HepG2 (cell line): ENCODE measurements at regions not wholly inside any gene's neighbourhood (a gene's known extent, or its start where the extent isn't known, plus 50 kb on each side); places are given as distances from the start of the nearest gene placed in this dataset.

Experiments used
- ATAC-seq: fragments of 200-7000 bp; cut with Tn5 transposase; 3 replicates; pipeline ENCODE4 v1.9.1; 2020; ENCODE audit warnings: mild to moderate bottlenecking, moderate library complexity
- BruUV-seq: library from RNA; stranded (reverse); fragments of 400-500 nt; replicated peaks from 2 replicates; lab custom pipeline; 2021; lab: Mats Ljungman, UMichigan
- CTCF ChIA-PET: fragments of 300-600 bp; formaldehyde crosslinking; extraction: SDS; loops from one replicate; lab custom pipeline; 2021; ENCODE audit warnings: low total read pairs, inconsistent platforms, low intra/inter-chr PET ratio; lab: Yijun Ruan, JAX
- POLR2A ChIA-PET: fragments of 350-600 bp; sonication (Branson Sonifier 250); formaldehyde crosslinking; loops from one replicate; lab custom pipeline; 2020; ENCODE audit warnings: antibody characterized with exemption, inconsistent platforms; lab: Yijun Ruan, JAX
- DNase-seq: peaks from one replicate; pipeline ENCODE4 v3.0.0-alpha.2; 2015; ENCODE audit warnings: low spot score
- FAIRE-seq: peaks from 3 replicates; lab custom pipeline; 2011; peaks lifted over from hg19 to GRCh38; lab: Jason Lieb, UNC
- H2AFZ ChIP-seq: one replicate; pipeline ENCODE4 v1.6.1; 2011; ENCODE audit warnings: low read length, inconsistent platforms
- H3K27ac ChIP-seq: fragments of 300-600 bp; 3 replicates; pipeline ENCODE4 v1.8.0; 2011; ENCODE audit warnings: mixed run types, mild to moderate bottlenecking, mixed read lengths, low read length, inconsistent platforms; ENCODE audit not compliant: insufficient read depth; ENCODE audit errors: extremely low read length
- H3K27me3 ChIP-seq, 2 experiments: fragments of 200-600 bp in 1 of 2; 2 replicates in 1 of 2; 3 replicates in 1 of 2; pipeline versions ENCODE4 v1.6.0 to v1.8.0; 2011; ENCODE audit warnings: low read length in 2 of 2, mild to moderate bottlenecking in 2 of 2, moderate library complexity in 2 of 2, inconsistent platforms in 1 of 2; ENCODE audit not compliant: insufficient read depth in 2 of 2, control insufficient read depth in 1 of 2
- H3K36me3 ChIP-seq, 2 experiments: fragments of 200-600 bp in 1 of 2; replicated peaks in 1 of 2; 2 replicates in 1 of 2; 3 replicates in 1 of 2; pipeline versions ENCODE4 v1.5.1 to v1.8.0; 2011; ENCODE audit warnings: low read length in 2 of 2, inconsistent platforms in 1 of 2; ENCODE audit not compliant: insufficient read depth in 2 of 2, control insufficient read depth in 1 of 2
- H3K4me1 ChIP-seq: 2 replicates; pipeline ENCODE4 v1.5.1; 2012; ENCODE audit warnings: low read length, inconsistent platforms; ENCODE audit not compliant: insufficient read depth
- H3K4me2 ChIP-seq: 2 replicates; pipeline ENCODE4 v1.6.0; 2011; ENCODE audit warnings: low read depth, low read length, inconsistent platforms
- H3K4me3 ChIP-seq, 3 experiments: fragments of 200-600 bp in 1 of 3; sonication (generic), shearing (Covaris generic) in 1 of 3; replicated peaks in 1 of 3; 2 replicates each; pipeline ENCODE4 v1.5.1; 2011 to 2016; ENCODE audit warnings: low read length in 3 of 3, inconsistent platforms in 2 of 3, low read depth in 2 of 3, mild to moderate bottlenecking in 2 of 3, control low read depth in 1 of 3, mixed read lengths in 1 of 3; ENCODE audit not compliant: insufficient read depth in 1 of 3
- H3K79me2 ChIP-seq: one replicate; pipeline ENCODE4 v1.6.1; 2011; ENCODE audit warnings: low read length, inconsistent platforms; ENCODE audit not compliant: insufficient read depth
- H3K9ac ChIP-seq: 2 replicates; pipeline ENCODE4 v1.6.0; 2011; ENCODE audit warnings: mild to moderate bottlenecking, low read depth, low read length, inconsistent platforms; ENCODE audit not compliant: insufficient read depth
- H3K9me3 ChIP-seq: 2 replicates; pipeline ENCODE4 v1.5.1; 2012; ENCODE audit warnings: mild to moderate bottlenecking, low read length
- H4K20me1 ChIP-seq: 2 replicates; pipeline ENCODE4 v1.6.0; 2011; ENCODE audit warnings: inconsistent platforms, mild to moderate bottlenecking, low read length, moderate library complexity; ENCODE audit not compliant: insufficient read depth
- ADNP ChIP-seq: sonication (generic); formaldehyde crosslinking; IDR thresholded peaks from 2 replicates; pipeline ENCODE4 v1.4.0; 2020; ENCODE audit warnings: missing genetic modification reagents
- CBX1 ChIP-seq: IDR thresholded peaks from one replicate; pipeline ENCODE4 v1.6.1; 2016; ENCODE audit warnings: antibody characterized with exemption, low read depth
- NONO ChIP-seq, 2 experiments: fragments of 450-650 bp in 1 of 2; sonication (generic) in 1 of 2; formaldehyde crosslinking in 1 of 2; IDR thresholded peaks in 1 of 2; conservative IDR thresholded peaks in 1 of 2; 2 replicates each; pipeline versions ENCODE4 v1.6.1 to v1.8.0; 2017 to 2022; ENCODE audit warnings: mild to moderate bottlenecking in 1 of 2, missing genetic modification reagents in 1 of 2, moderate library complexity in 1 of 2
- TOE1 ChIP-seq: sonication (generic); formaldehyde crosslinking; IDR thresholded peaks from 2 replicates; pipeline ENCODE4 v1.4.0; 2020; ENCODE audit warnings: mild to moderate bottlenecking, missing genetic modification reagents
- ZNF205 ChIP-seq: IDR thresholded peaks from 2 replicates; pipeline ENCODE4 v1.6.1; 2018; ENCODE audit warnings: missing biosample characterization, missing genetic modification reagents
- ZNF547 ChIP-seq: sonication (generic); formaldehyde crosslinking; IDR thresholded peaks from 2 replicates; pipeline ENCODE4 v1.5.1; 2020; ENCODE audit warnings: mild to moderate bottlenecking, missing genetic modification reagents
- WGBS: methylation state at CpG from one replicate; pipeline ENCODE4 v1.1.6; 2017; ENCODE audit warnings: low lambda C conversion rate; 5-methylcytosine and 5-hydroxymethylcytosine counted together
- in situ Hi-C: cut with HindIII; loops from 2 replicates; pipeline ENCODE4 v1.10.0; 2017; ENCODE audit warnings: low pct_unique_long_range_greater_than_20kb; ENCODE audit not compliant: extremely low pct_ligation_motif_present
- intact Hi-C: fragments of 100-400 bp; cut with micrococcal nuclease; formaldehyde crosslinking; loops from one replicate; pipeline ENCODE4 v1.10.0; 2022; ENCODE audit not compliant: unreplicated experiment
- TF ChIP-seq, protein P1 (sequence below): sonication (generic); formaldehyde crosslinking; IDR thresholded peaks from 2 replicates; pipeline ENCODE4 v1.8.1; 2022; ENCODE audit warnings: mild to moderate bottlenecking, missing genetic modification reagents
- TF ChIP-seq, protein P2 (sequence below): sonication (generic); formaldehyde crosslinking; IDR thresholded peaks from 2 replicates; pipeline ENCODE4 v1.9.0; 2022; ENCODE audit warnings: missing genetic modification reagents, mild to moderate bottlenecking, borderline replicate concordance
- TF ChIP-seq, protein P3 (sequence below): IDR thresholded peaks from 2 replicates; pipeline ENCODE4 v1.6.1; 2016; ENCODE audit warnings: missing compliant biosample characterization, missing genetic modification reagents, borderline replicate concordance

DNA sequence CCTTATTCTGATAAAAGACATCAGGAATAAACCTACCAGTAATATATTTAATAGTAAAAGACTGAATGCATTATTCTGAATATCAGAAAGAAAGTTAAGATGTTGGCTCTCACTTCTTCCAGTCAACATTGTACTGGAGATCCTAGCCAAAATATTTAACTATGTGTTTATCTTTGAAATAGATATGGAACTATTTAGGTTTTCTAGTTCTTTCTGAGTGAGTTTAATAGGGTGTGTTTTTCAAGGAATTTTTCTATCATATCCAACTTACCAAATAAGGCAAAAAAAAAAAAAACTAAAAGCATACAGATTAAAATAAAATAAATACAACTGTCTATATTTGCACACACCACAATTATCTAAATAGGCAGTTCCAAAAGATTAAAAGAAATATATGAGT, 478.9 kb upstream of the LMO3 start:
- no peak for ATAC-seq
- Histone ChIP-seq H3K27ac (no peak overlapping the region), H3K27me3 (no peaks in the 10 kb centered on the region), H3K79me2 (no peaks in the 10 kb centered on the region), H3K36me3 (no peaks in the 10 kb centered on the region), H3K4me1 (no peaks in the 10 kb centered on the region), H3K9me3 (peaks cover 20% of the 10 kb centered on the region), H2AFZ (no peak overlapping the region), H3K4me2 (no peak overlapping the region), H4K20me1 (no peaks in the 10 kb centered on the region), H3K9ac (no peak overlapping the region), H3K4me3 (no peak overlapping the region)
- FAIRE-seq = no peak
- TF ChIP-seq, protein P1, sequence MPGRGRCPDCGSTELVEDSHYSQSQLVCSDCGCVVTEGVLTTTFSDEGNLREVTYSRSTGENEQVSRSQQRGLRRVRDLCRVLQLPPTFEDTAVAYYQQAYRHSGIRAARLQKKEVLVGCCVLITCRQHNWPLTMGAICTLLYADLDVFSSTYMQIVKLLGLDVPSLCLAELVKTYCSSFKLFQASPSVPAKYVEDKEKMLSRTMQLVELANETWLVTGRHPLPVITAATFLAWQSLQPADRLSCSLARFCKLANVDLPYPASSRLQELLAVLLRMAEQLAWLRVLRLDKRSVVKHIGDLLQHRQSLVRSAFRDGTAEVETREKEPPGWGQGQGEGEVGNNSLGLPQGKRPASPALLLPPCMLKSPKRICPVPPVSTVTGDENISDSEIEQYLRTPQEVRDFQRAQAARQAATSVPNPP = no peak
- TF ChIP-seq CBX1 = no peak
- TF ChIP-seq ADNP = no peak
- TF ChIP-seq NONO (IDR thresholded peaks at IDR 0.05) = no peak
- no peak for TF ChIP-seq NONO (CRISPR knock-in tag; conservative IDR thresholded peaks at IDR 0.05)
- no peak for TF ChIP-seq ZNF205 (CRISPR knock-in tag)
- no peak for DNase-seq
- CTCF ChIA-PET = no interaction called here
- in situ Hi-C loops = no loop called here
- intact Hi-C loops = no loop called here
- POLR2A ChIA-PET = no interaction called here
- BruUV-seq = no TSS peak

- Histone ChIP-seq H3K9ac (no peak overlapping the region), H3K4me1 (no peaks in the 10 kb centered on the region), H3K4me2 (no peak overlapping the region), H3K4me3 (no peak overlapping the region), H4K20me1 (no peaks in the 10 kb centered on the region), H2AFZ (no peak overlapping the region), H3K27me3 (no peaks in the 10 kb centered on the region), H3K36me3 (no peaks in the 10 kb centered on the region), H3K9me3 (peaks cover 6% of the 10 kb centered on the region; the same call in 1 of the 2 replicates), H3K27ac (no peak overlapping the region), H3K79me2 (no peaks in the 10 kb centered on the region)
- POLR2A ChIA-PET = no interaction called here
- DNase-seq (peak; percentile 1), ATAC-seq (no peak), FAIRE-seq (no peak)
- BruUV-seq = no TSS peak
- TF ChIP-seq, protein P2, sequence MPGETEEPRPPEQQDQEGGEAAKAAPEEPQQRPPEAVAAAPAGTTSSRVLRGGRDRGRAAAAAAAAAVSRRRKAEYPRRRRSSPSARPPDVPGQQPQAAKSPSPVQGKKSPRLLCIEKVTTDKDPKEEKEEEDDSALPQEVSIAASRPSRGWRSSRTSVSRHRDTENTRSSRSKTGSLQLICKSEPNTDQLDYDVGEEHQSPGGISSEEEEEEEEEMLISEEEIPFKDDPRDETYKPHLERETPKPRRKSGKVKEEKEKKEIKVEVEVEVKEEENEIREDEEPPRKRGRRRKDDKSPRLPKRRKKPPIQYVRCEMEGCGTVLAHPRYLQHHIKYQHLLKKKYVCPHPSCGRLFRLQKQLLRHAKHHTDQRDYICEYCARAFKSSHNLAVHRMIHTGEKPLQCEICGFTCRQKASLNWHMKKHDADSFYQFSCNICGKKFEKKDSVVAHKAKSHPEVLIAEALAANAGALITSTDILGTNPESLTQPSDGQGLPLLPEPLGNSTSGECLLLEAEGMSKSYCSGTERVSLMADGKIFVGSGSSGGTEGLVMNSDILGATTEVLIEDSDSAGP (CRISPR knock-in tag) = no peak
- TF ChIP-seq ZNF547 (CRISPR knock-in tag) (no peak), TOE1 (CRISPR knock-in tag) (no peak)
- TF ChIP-seq, protein P3, sequence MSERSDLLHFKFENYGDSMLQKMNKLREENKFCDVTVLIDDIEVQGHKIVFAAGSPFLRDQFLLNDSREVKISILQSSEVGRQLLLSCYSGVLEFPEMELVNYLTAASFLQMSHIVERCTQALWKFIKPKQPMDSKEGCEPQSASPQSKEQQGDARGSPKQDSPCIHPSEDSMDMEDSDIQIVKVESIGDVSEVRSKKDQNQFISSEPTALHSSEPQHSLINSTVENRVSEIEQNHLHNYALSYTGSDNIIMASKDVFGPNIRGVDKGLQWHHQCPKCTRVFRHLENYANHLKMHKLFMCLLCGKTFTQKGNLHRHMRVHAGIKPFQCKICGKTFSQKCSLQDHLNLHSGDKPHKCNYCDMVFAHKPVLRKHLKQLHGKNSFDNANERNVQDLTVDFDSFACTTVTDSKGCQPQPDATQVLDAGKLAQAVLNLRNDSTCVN = no peak
- CTCF ChIA-PET = no interaction called here
- in situ Hi-C loops = no loop called here
- intact Hi-C loops = loop anchor here (10.0 kb wide), 1 partner anchor 55 kb away; no protein-coding TSS in a partner anchor
- 5% methylated on average over 4 of the region's 4 CpGs for WGBS
These were observed 473.4 kb upstream of the LMO3 start for GRCh38 chr12:17079251-17079909.
